Loucy (cell line): ENCODE measurements at regions not wholly inside any gene's neighbourhood (a gene's known extent, or its start where the extent isn't known, plus 50 kb on each side); places are given as distances from the start of the nearest gene placed in this dataset.

Experiments used
- H2AFZ ChIP-seq: fragments of 200-600 bp; sonication (generic); 2 replicates; pipeline ENCODE4 v1.6.0; 2016; ENCODE audit warnings: antibody characterized with exemption, mild to moderate bottlenecking, low read length, moderate library complexity
- H3F3A ChIP-seq: fragments of 200-600 bp; 2 replicates; pipeline ENCODE4 v1.6.0; 2016; ENCODE audit warnings: antibody characterized with exemption, low read depth, mild to moderate bottlenecking
- H3K27me3 ChIP-seq: fragments of 200-600 bp; sonication (generic); 2 replicates; pipeline ENCODE4 v1.6.1; 2014; ENCODE audit warnings: low read length, mild to moderate bottlenecking; ENCODE audit not compliant: insufficient read depth, poor library complexity, severe bottlenecking
- H3K36me3 ChIP-seq: fragments of 200-600 bp; sonication (generic); 2 replicates; pipeline ENCODE4 v1.6.1; 2016; ENCODE audit warnings: low read length; ENCODE audit not compliant: insufficient read depth
- H3K4me1 ChIP-seq: fragments of 200-600 bp; sonication (generic); 2 replicates; pipeline ENCODE4 v1.5.1; 2014; ENCODE audit warnings: low read length, mild to moderate bottlenecking; ENCODE audit not compliant: insufficient read depth, poor library complexity, severe bottlenecking
- H3K4me2 ChIP-seq: fragments of 200-600 bp; sonication (generic); 2 replicates; pipeline ENCODE4 v1.6.0; 2014; ENCODE audit warnings: antibody characterized with exemption, low read length, low read depth, mild to moderate bottlenecking; ENCODE audit not compliant: poor library complexity, severe bottlenecking
- H3K4me3 ChIP-seq: fragments of 200-600 bp; sonication (generic); 2 replicates; pipeline ENCODE4 v1.5.1; 2014; ENCODE audit warnings: low read length, mild to moderate bottlenecking, mixed read lengths; ENCODE audit not compliant: poor library complexity, severe bottlenecking
- H3K79me2 ChIP-seq: fragments of 200-600 bp; sonication (generic); 2 replicates; pipeline ENCODE4 v1.6.1; 2014; ENCODE audit warnings: low read length; ENCODE audit not compliant: insufficient read depth
- H3K9ac ChIP-seq: fragments of 200-600 bp; sonication (generic); 2 replicates; pipeline ENCODE4 v1.6.0; 2014; ENCODE audit warnings: mild to moderate bottlenecking, low read depth, low read length, moderate library complexity; ENCODE audit not compliant: poor library complexity, severe bottlenecking
- H3K9me2 ChIP-seq: fragments of 200-600 bp; sonication (generic); replicated peaks from 2 replicates; pipeline ENCODE4 v1.6.1; 2016; ENCODE audit warnings: low read depth, low read length, mixed read lengths
- H3K9me3 ChIP-seq: fragments of 200-600 bp; sonication (generic); 2 replicates; pipeline ENCODE4 v1.6.1; 2014; ENCODE audit warnings: mild to moderate bottlenecking, antibody characterized with exemption, low read length, low read depth; ENCODE audit not compliant: insufficient read depth
- H4K20me1 ChIP-seq: fragments of 200-600 bp; sonication (generic); 2 replicates; pipeline ENCODE4 v1.6.0; 2014; ENCODE audit warnings: antibody characterized with exemption, low read length, mild to moderate bottlenecking; ENCODE audit not compliant: insufficient read depth, poor library complexity, severe bottlenecking
- EZH2phosphoT487 ChIP-seq: fragments of 200-600 bp; IDR thresholded peaks from 2 replicates; pipeline ENCODE4 v1.6.1; 2018; ENCODE audit warnings: antibody characterized with exemption, mild to moderate bottlenecking, moderate library complexity, borderline replicate concordance
- TF ChIP-seq, protein P1 (sequence below): fragments of 200-600 bp; sonication (generic); conservative IDR thresholded peaks from 2 replicates; pipeline ENCODE4 v1.5.1; 2014; ENCODE audit warnings: mild to moderate bottlenecking, antibody characterized with exemption, low read length

DNA sequence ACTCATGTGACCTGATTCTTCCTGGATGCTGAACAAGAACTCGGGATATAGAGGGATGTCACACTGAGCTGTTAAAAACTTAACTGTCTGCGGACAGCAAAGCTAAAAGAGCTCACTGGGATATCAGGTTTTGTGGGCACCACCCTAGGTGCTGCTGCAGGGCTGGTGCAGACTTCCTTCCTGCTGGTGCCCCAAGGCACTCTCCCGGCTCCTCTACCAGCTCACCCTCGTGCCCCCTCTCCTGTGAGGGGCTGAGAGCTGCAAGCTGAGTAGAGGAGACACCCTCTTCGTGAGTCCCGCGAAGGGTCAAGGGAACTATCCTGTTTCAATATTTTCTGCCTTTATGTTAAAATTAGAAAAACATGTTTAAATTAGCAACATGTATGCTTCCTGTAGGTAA is 1475.7 kb downstream of the EFNB2 start:
- Histone ChIP-seq H4K20me1 (no peaks in the 10 kb centered on the region), H3F3A (no peaks in the 10 kb centered on the region), H3K4me2 (no peak overlapping the region), H3K9me3 (no peaks in the 10 kb centered on the region), H3K4me3 (no peak overlapping the region), H3K79me2 (no peaks in the 10 kb centered on the region), H2AFZ (peak overlapping the region; percentile 12; the same call in 1 of the 2 replicates), H3K27me3 (no peaks in the 10 kb centered on the region), H3K9me2 (no peaks in the 10 kb centered on the region), H3K36me3 (no peaks in the 10 kb centered on the region), H3K4me1 (peaks cover 8% of the 10 kb centered on the region), H3K9ac (no peak overlapping the region)
- no peak for TF ChIP-seq EZH2phosphoT487
- TF ChIP-seq, protein P1, sequence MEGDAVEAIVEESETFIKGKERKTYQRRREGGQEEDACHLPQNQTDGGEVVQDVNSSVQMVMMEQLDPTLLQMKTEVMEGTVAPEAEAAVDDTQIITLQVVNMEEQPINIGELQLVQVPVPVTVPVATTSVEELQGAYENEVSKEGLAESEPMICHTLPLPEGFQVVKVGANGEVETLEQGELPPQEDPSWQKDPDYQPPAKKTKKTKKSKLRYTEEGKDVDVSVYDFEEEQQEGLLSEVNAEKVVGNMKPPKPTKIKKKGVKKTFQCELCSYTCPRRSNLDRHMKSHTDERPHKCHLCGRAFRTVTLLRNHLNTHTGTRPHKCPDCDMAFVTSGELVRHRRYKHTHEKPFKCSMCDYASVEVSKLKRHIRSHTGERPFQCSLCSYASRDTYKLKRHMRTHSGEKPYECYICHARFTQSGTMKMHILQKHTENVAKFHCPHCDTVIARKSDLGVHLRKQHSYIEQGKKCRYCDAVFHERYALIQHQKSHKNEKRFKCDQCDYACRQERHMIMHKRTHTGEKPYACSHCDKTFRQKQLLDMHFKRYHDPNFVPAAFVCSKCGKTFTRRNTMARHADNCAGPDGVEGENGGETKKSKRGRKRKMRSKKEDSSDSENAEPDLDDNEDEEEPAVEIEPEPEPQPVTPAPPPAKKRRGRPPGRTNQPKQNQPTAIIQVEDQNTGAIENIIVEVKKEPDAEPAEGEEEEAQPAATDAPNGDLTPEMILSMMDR = no peak; the same call in 1 of the 2 replicates

DNA sequence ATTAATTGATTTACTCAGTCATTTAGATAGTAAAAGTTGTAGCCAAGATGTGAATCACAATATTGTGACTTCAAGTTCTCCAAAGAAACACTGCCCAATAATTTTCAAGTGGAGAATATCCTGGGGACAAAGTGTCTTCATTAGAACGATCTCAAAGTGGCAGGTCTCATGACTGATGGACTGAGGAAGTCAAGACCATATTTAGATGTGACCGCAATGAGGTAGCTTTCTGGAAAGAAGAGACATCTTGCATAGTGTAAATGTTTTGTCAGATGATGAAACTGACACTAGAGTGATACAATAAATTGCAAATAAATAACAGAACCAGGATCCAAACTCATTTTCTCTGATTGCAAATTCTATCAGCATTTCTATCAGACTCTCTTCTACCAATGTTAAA is 1476.9 kb downstream of the EFNB2 start:
- Histone ChIP-seq H3K4me2 (no peak overlapping the region), H3K79me2 (no peaks in the 10 kb centered on the region), H3F3A (no peaks in the 10 kb centered on the region), H3K4me1 (peaks cover 8% of the 10 kb centered on the region), H3K36me3 (no peaks in the 10 kb centered on the region), H3K27me3 (no peaks in the 10 kb centered on the region), H2AFZ (no peak overlapping the region), H3K9ac (no peak overlapping the region), H3K9me3 (no peaks in the 10 kb centered on the region), H4K20me1 (no peaks in the 10 kb centered on the region), H3K9me2 (no peaks in the 10 kb centered on the region), H3K4me3 (no peak overlapping the region)
- TF ChIP-seq, protein P1 = no peak
- TF ChIP-seq EZH2phosphoT487 = no peak

DNA sequence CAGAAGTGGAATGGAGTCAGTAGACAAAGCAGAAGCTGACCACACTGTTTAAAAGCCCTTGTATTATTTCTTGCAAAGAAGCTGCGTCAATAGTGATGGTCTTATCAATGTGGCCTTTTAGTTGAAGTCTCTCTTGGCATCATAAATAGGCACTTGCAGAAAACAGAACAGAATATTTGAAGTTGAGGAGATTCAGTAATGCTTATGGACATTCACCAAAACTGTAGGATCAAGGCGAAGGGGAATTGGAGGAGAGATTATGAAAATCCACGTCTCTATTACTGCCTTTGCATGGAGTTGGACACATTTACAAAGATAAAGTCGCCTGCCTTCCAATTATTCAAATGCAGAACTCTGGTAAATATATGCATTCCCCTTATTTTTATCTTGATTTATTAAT is 1482.8 kb downstream of the EFNB2 start:
- TF ChIP-seq, protein P1 = no peak
- no peak for TF ChIP-seq EZH2phosphoT487
- H2AFZ ChIP-seq = no peak overlapping the region
- no peak overlapping the region for H3K4me3 ChIP-seq

More for the DNA sequence above, 1482.8 kb downstream of the EFNB2 start:
- Histone ChIP-seq H3K9me2 (no peaks in the 10 kb centered on the region), H3K27me3 (no peaks in the 10 kb centered on the region), H3K9me3 (no peaks in the 10 kb centered on the region), H3K4me1 (no peaks in the 10 kb centered on the region), H3K4me2 (no peak overlapping the region), H3K9ac (no peak overlapping the region), H3K79me2 (no peaks in the 10 kb centered on the region), H3K36me3 (no peaks in the 10 kb centered on the region), H3F3A (no peaks in the 10 kb centered on the region), H4K20me1 (no peaks in the 10 kb centered on the region)
